IgD-negative memory B cell (primary cell): ENCODE measurements at regions not wholly inside any gene's neighbourhood (a gene's known extent, or its start where the extent isn't known, plus 50 kb on each side); places are given as distances from the start of the nearest gene placed in this dataset.
A peak's percentile ranks its signal among the peaks of the same experiment; 100 is the strongest.
"Not testable (repeated sequence)": the region's sequence is repeated elsewhere in the genome, so short reads cannot be mapped to it uniquely, and the experiment has no call there.

Experiments used
- H3K27ac Mint-ChIP-seq, 3 donors: one replicate each; pipeline ENCODE4 v1.8.0; 2020 to 2022; ENCODE audit warnings: mild to moderate bottlenecking in 3 of 3, mixed read lengths in 3 of 3, moderate library complexity in 1 of 3
- H3K27me3 Mint-ChIP-seq: one replicate; pipeline ENCODE4 v1.8.0; 2021; ENCODE audit warnings: mixed read lengths
- H3K36me3 Mint-ChIP-seq: one replicate; pipeline ENCODE4 v1.8.0; 2020; ENCODE audit warnings: mild to moderate bottlenecking, mixed read lengths
- H3K4me1 Mint-ChIP-seq, 3 donors: one replicate each; pipeline ENCODE4 v1.8.0; 2020 to 2022; ENCODE audit warnings: mixed read lengths in 3 of 3, mild to moderate bottlenecking in 1 of 3
- H3K4me3 Mint-ChIP-seq, 4 donors: one replicate each; pipeline ENCODE4 v1.8.0; 2020 to 2022; ENCODE audit warnings: mild to moderate bottlenecking in 4 of 4, mixed read lengths in 4 of 4, moderate library complexity in 3 of 4
- H3K9me3 Mint-ChIP-seq, 3 donors: one replicate each; pipeline ENCODE4 v1.8.0; 2020 to 2021; ENCODE audit warnings: mixed read lengths in 3 of 3, mild to moderate bottlenecking in 1 of 3

GRCh38 chr19:27814274-27814673 is 1398.7 kb downstream of the UQCRFS1 start:
- H3K36me3 Mint-ChIP-seq, H3K27me3 Mint-ChIP-seq, H3K4me1 Mint-ChIP-seq, H3K27ac Mint-ChIP-seq, H3K4me3 Mint-ChIP-seq: not testable (repeated sequence)
- H3K9me3 Mint-ChIP-seq: peaks cover 8 to 22% (median 16%) of the 10 kb centered on the region in 3 donors

DNA sequence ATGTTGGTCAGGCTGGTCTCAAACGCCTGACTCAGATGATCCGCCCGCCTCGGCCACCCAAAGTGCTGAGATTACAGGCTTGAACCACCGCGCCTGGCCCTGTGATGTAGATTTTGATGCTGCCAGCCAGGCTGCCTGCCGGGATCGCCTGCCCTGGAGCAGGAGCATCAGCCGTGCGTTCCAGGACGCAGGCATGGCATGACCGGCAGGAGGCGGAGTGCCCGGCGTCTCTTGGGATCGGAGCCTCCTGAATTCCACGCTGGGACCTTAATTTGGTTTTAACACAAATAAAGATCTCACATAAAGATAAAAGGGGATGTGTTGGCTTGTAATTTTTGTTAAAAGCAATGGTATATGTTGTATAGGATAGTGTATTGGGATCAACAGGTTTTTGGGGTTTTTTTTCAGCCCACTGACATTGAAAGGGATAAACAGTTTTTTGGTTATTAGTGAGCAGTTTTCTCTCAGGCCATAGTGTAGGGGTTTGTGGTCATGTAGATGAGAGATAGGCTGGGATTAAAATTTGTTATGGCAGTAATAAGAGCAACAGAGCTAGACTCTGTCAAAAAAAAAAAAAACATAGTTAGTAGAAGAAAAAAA is 1406.4 kb downstream of the UQCRFS1 start:
- H3K9me3 Mint-ChIP-seq: peaks cover 0 to 4% (median 2%) of the 10 kb centered on the region in 3 donors
- no peaks in the 10 kb centered on the region for H3K27me3 Mint-ChIP-seq
- H3K4me1 Mint-ChIP-seq: peaks cover 0 to 3% (median 3%) of the 10 kb centered on the region in 3 donors
- H3K4me3 Mint-ChIP-seq: no peak overlapping the region
- peak overlapping the region in 1 of 3 donors; percentile 6 for H3K27ac Mint-ChIP-seq
- peaks cover 9% of the 10 kb centered on the region for H3K36me3 Mint-ChIP-seq

DNA sequence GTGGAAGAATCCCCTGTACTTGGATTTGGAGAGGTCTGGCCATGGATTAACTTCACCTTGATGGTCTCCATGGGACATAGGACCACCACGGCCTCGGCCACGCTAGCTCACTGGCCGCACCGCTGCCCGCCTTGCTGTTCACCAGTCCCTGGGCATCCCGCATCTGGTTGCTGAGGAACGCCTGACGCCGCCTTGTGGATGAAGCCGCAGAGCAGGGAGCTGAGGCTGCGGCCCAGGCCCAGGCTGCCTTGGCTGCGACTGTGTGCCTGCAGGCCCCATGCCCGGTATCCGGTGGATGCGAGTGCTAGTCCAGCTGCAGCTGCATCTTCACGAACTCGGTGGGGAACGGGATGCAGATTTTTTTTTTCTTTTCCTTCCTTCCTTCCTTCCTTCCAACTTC is 1407.1 kb downstream of the UQCRFS1 start:
- Mint-ChIP-seq H3K4me1 (peaks cover 0 to 3% (median 3%) of the 10 kb centered on the region in 3 donors), H3K36me3 (peaks cover 9% of the 10 kb centered on the region), H3K9me3 (peaks cover 0 to 4% (median 2%) of the 10 kb centered on the region in 3 donors)

DNA sequence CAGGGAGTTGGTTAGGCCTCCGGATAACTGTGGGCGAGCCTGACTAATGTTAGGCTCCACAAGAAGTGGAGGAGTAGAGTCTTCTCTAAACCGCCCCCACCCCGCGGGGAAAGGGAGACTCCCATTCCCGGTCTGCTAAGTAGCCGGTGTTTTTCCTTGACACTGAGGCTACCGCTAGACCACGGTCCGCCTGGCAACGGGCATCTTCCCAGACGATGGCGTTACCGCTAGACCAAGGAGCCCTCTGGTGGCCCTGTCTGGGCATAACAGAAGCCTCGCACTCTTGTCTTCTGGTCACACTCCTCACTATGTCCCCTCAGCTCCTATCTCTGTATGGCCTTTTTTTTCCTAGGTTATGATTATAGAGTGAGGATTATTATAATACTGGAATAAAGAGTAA is 1410.7 kb downstream of the UQCRFS1 start:
- H3K36me3 Mint-ChIP-seq, H3K27me3 Mint-ChIP-seq, H3K4me1 Mint-ChIP-seq, H3K4me3 Mint-ChIP-seq, H3K27ac Mint-ChIP-seq, H3K9me3 Mint-ChIP-seq: not testable (repeated sequence)

More for the DNA sequence above, 1407.1 kb downstream of the UQCRFS1 start:
- Mint-ChIP-seq H3K27me3 (no peaks in the 10 kb centered on the region), H3K27ac (no peak overlapping the region), H3K4me3 (no peak overlapping the region)

DNA sequence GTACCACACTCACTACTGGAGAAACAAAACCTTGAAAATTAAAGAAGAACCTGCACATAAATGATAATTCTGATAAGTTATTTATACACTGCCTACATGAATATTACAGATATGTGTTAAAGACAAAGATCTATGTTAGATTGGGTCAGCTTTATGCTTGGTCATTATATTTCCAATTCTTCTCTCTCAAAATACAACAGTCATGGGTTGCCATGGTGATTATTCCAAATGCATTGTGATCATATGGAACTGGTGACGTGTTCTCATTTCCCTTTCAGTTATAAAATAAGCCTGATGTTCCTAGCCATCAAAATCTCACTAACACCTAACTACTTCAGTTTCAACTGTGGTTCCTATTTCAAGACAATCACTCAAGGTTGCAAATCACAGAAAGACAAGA is 1416.4 kb downstream of the UQCRFS1 start:
- no peak overlapping the region for H3K27ac Mint-ChIP-seq

DNA sequence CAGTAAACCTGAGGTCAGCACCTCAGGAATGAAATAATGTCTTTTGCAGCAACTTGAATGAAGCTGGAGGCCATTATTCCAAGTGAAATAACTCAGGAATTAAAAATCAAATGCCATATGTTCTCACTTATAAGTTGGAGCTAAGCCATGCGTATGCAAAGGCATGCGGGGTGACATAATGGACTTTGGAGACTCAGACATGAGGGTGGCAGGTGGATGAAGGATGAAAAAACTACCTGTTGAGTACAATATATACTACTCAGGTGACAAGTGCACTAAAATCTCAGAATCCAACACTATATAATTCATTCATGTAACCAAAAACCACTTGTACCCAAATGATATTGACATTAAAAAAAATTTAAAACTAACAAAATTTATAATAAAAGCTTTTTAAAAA is 1416.9 kb downstream of the UQCRFS1 start:
- Mint-ChIP-seq H3K4me3 (peak overlapping the region in 1 of 4 donors; percentile 68), H3K4me1 (peaks cover 16 to 24% (median 19%) of the 10 kb centered on the region in 3 donors), H3K27me3 (no peaks in the 10 kb centered on the region), H3K36me3 (peaks cover 4% of the 10 kb centered on the region), H3K27ac (peak overlapping the region in 1 of 3 donors; percentile 16), H3K9me3 (no peaks in the 10 kb centered on the region)

More for the DNA sequence above, 1416.4 kb downstream of the UQCRFS1 start:
- H3K27me3 Mint-ChIP-seq: no peaks in the 10 kb centered on the region
- peaks cover 16 to 24% (median 19%) of the 10 kb centered on the region in 3 donors for H3K4me1 Mint-ChIP-seq
- H3K9me3 Mint-ChIP-seq: no peaks in the 10 kb centered on the region
- H3K4me3 Mint-ChIP-seq: peak overlapping the region in 2 of 4 donors; percentile 18 to 68
- peaks cover 4% of the 10 kb centered on the region for H3K36me3 Mint-ChIP-seq

DNA sequence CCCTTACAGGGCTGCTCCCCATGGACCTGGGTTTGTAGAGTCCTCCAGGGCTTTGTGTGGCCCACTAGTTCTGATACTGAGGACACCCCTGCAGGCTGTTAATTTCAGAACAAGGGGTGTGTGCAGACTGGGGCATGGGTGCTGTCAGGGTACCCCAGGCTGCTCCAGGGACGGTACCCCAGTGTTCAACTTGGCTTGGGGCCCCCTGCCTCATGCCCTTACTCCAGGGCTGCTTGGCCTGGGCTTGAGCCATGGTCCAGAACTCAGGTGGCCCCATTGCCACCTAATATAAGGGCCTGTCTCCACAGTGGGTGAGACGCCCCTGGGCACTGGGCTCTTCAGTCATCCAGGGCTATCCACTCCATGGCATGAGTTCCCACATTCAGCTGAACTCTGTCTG is 1417.6 kb downstream of the UQCRFS1 start:
- H3K27ac Mint-ChIP-seq: no peak overlapping the region
- H3K27me3 Mint-ChIP-seq: no peaks in the 10 kb centered on the region
- H3K36me3 Mint-ChIP-seq: peaks cover 4% of the 10 kb centered on the region
- H3K4me1 Mint-ChIP-seq: peaks cover 14 to 26% (median 19%) of the 10 kb centered on the region in 3 donors
- H3K9me3 Mint-ChIP-seq: no peaks in the 10 kb centered on the region
- H3K4me3 Mint-ChIP-seq: peak overlapping the region in 3 of 4 donors; percentile 48 to 86 (median 68)

DNA sequence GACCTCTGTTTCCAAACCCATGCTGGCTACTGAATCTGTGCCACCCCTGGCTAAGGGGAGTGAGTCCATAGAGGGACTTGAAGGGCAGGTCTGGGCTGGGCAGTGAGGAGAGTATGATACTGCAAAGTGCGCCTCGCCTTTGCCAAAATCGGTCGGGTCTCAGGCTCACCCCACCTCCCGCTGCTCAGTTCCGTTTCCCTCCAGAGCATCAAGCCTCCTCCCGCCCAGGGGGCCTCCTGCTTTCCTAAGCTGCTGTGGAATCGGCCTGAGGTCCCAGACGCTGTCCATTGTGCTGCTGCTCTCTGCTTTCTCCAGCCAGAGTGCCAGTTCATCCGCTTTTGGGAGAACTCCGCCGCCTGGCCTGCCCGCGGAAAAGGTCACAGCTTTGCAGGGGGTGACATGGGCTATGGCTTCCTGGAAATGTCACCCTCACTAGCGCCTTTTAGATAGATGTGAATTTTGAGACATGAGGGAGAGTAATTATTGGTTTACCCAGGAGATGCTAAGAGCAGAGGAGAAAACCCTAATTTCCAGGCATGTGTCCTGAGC is 1418.4 kb downstream of the UQCRFS1 start:
- Mint-ChIP-seq H3K4me1 (peaks cover 14 to 26% (median 19%) of the 10 kb centered on the region in 3 donors), H3K27ac (peak overlapping the region in 2 of 3 donors; percentile 78 to 84), H3K9me3 (no peaks in the 10 kb centered on the region), H3K4me3 (peak overlapping the region; percentile 82 to 97 (median 96)), H3K36me3 (peaks cover 4% of the 10 kb centered on the region), H3K27me3 (no peaks in the 10 kb centered on the region)

DNA sequence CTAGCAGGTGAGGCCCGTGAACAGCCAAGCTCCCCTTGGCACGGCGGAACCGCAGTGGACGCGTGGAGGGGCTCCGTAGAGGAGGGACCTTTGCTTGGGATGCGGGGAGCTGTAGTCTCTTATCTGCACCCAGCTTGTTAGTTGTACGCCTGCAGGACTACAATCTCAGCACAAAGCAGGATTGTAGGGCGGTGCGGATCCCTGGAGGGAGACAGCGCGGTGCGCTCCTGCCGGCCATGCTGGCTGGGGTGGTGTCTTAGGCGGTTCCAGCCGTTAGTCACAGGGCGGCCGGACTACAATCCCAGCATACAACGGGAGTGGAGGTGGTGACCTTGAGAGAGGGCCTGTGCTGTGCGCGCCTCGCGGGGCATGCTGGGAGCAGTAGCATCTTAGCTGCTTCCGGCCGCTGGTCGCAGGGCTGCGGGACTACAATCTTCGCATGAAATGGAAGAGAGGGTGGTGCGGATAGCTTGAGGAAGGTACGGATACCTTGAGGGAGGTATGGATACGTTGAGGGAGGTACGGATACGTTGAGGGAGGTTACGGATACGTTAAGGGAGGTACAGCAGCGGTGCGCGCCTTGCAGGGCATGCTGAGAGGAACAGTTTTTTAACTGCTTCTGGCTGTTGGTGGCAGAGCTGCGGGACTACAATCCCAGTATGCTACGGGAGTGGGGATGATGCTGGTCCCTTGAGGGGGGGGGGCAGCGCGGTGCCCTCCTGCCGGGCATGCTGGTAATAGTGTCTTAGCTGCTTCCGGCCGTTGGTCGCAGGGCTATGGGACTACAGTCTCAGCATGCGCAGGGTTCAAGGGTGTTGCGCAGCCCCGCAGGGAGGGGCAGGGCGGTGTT is 1419.1 kb downstream of the UQCRFS1 start:
- peak overlapping the region; percentile 62 to 97 (median 84) for H3K27ac Mint-ChIP-seq
- peaks cover 14 to 28% (median 21%) of the 10 kb centered on the region in 3 donors for H3K4me1 Mint-ChIP-seq
- H3K4me3 Mint-ChIP-seq: peak overlapping the region; percentile 82 to 97 (median 96)

GRCh38 chr19:27793128-27793643 is 1419.8 kb downstream of the UQCRFS1 start:
- Mint-ChIP-seq H3K9me3 (no peaks in the 10 kb centered on the region), H3K4me1 (peaks cover 14 to 29% (median 24%) of the 10 kb centered on the region in 3 donors), H3K27ac (peak overlapping the region; percentile 62 to 97 (median 84)), H3K36me3 (peaks cover 4% of the 10 kb centered on the region), H3K27me3 (no peaks in the 10 kb centered on the region), H3K4me3 (peak overlapping the region; percentile 82 to 97 (median 96))

More for the DNA sequence above, 1419.1 kb downstream of the UQCRFS1 start:
- Mint-ChIP-seq H3K36me3 (peaks cover 4% of the 10 kb centered on the region), H3K27me3 (no peaks in the 10 kb centered on the region), H3K9me3 (no peaks in the 10 kb centered on the region)

DNA sequence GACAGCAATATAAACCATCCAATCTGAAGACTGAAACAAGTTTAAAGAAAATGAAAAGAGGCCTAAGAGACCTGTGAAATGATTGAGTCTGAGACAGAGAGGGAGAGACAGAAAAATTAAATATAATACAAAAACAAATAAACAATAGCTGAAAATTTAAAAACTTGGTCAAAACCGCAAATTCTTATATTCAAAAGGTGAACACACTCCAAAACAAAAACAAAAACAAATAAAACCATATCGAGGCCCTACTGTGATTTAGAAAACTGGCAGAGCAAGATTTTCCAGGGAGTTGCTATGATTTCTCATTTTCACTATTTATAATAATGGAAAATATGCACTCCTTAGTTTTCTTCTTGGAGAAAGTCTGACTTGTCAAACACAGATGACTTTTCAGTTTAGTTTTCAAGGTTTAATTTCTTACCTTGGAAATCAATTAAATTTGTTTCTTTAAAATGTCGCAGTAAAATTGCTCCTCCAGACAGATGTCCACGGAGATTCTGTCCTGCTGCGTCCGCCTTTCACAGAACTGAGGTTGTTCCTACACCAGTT is 1420.3 kb downstream of the UQCRFS1 start:
- Mint-ChIP-seq H3K9me3 (no peaks in the 10 kb centered on the region), H3K27ac (peak overlapping the region; percentile 62 to 97 (median 84)), H3K27me3 (no peaks in the 10 kb centered on the region), H3K4me1 (peaks cover 13 to 28% (median 24%) of the 10 kb centered on the region in 3 donors), H3K36me3 (peaks cover 4% of the 10 kb centered on the region), H3K4me3 (peak overlapping the region; percentile 82 to 97 (median 96))

DNA sequence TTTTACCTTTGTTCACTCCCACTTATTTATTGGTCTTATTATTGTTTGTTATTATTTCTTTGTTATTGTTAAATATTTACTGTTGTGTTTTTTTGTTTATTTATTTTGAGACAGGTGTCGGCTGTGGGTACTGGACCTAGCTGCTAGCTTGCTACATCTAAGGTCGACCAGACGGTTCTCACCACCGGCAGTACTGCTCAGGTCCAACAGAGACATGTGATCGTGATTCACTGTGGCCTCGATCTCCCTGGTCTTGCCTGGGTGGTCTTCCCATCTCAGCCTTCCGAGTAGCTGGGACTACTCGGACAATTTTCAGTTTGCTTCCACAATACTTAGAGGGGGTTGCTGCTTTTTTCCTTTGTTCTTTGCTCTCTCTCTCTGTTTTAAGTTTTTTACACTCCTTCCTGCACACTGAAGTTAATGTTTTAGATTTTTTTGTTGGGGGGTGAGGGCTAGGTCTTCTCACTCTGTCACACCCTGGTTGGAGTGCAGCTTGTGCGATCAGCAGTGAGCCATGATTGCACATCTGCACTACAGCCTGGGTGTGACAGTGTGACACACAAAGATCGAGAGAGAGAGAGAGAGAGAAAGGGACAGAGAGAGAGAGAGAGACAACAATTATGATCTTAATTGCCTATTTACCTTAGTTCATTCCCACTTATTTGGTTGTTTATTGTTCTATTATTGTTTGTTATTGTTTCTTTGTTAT is 1432.4 kb downstream of the UQCRFS1 start:
- Mint-ChIP-seq H3K4me1 (peaks cover 5 to 10% (median 5%) of the 10 kb centered on the region in 3 donors), H3K36me3 (peaks cover 23% of the 10 kb centered on the region), H3K9me3 (peaks cover 0 to 12% (median 11%) of the 10 kb centered on the region in 3 donors), H3K4me3 (peak overlapping the region; percentile 1 to 78 (median 26)), H3K27ac (peak overlapping the region; percentile 62 to 84 (median 75)), H3K27me3 (no peaks in the 10 kb centered on the region)

- Mint-ChIP-seq H3K9me3 (peaks cover 0 to 13% (median 12%) of the 10 kb centered on the region in 3 donors), H3K4me1 (peaks cover 5 to 10% (median 5%) of the 10 kb centered on the region in 3 donors), H3K27me3 (no peaks in the 10 kb centered on the region), H3K4me3 (peak overlapping the region in 3 of 4 donors; percentile 30 to 78 (median 58)), H3K36me3 (peaks cover 26% of the 10 kb centered on the region), H3K27ac (peak overlapping the region; percentile 62 to 84 (median 75))
Measured at GRCh38 chr19:27779954-27780353, 1433.0 kb downstream of the UQCRFS1 start.

DNA sequence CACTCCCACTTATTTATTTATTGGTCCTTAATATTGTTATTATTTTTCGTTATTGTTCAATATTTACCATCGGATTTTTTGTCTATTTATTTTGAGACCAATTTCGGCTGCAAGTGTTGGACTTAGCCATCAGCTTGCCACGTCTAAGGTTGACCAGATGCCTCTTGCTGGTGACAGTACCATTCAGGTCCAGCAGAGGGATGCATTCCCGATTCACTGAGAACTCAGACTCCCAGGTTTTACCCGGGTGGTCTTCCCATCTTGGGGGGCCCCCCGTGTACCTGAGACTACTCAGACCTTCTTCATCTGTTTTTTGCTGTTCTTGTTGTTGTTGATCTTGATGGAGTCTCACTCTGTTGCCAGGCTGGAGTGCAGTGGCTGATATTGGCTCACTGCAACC is 1435.2 kb downstream of the UQCRFS1 start:
- H3K9me3 Mint-ChIP-seq: peaks cover 0 to 22% (median 17%) of the 10 kb centered on the region in 3 donors

More for the DNA sequence above, 1435.2 kb downstream of the UQCRFS1 start:
- peaks cover 5 to 10% (median 5%) of the 10 kb centered on the region in 3 donors for H3K4me1 Mint-ChIP-seq
- H3K4me3 Mint-ChIP-seq: no peak overlapping the region
- no peaks in the 10 kb centered on the region for H3K27me3 Mint-ChIP-seq
- H3K36me3 Mint-ChIP-seq: peaks cover 27% of the 10 kb centered on the region
- no peak overlapping the region for H3K27ac Mint-ChIP-seq
